Sciatic nerve (tissue), 2 donors: ENCODE measurements at regions not wholly inside any gene's neighbourhood (a gene's known extent, or its start where the extent isn't known, plus 50 kb on each side); places are given as distances from the start of the nearest gene placed in this dataset.
"Not testable (repeated sequence)": the region's sequence is repeated elsewhere in the genome, so short reads cannot be mapped to it uniquely, and the experiment has no call there.

Experiments
- ATAC-seq: fragments of 200-7000 bp; cut with Tn5 transposase; one replicate; pipeline ENCODE4 v1.9.1; 2020; ENCODE audit warnings: mild to moderate bottlenecking, moderate library complexity
- DNase-seq: peaks from one replicate; pipeline ENCODE4 v3.0.0-alpha.2; 2020; ENCODE audit warnings: low spot score
- intact Hi-C: fragments of 100-400 bp; cut with DNase I; formaldehyde crosslinking; loops from one replicate; pipeline ENCODE4 v1.14.2; 2022
- donor health status: DM: no; HTN: no; CAD: no.
- donor health status: DM: no; HTN: no; CAD: no.

- intact Hi-C loops: no loop called here
- no peak for ATAC-seq
- DNase-seq: no peak
Observed at GRCh38 chr4:151459375-151459774, 50.4 kb downstream of the FHIP1A start.

GRCh38 chr4:151460434-151460833, 51.5 kb downstream of the FHIP1A start:
- DNase-seq (no peak), ATAC-seq (no peak)
- intact Hi-C loops: no loop called here

- DNase-seq: no peak
- intact Hi-C loops: no loop called here
- no peak for ATAC-seq
Observed at GRCh38 chr4:151462554-151462953, 53.6 kb downstream of the FHIP1A start.

- DNase-seq (no peak), ATAC-seq (no peak)
- intact Hi-C loops: no loop called here
Observed at GRCh38 chr4:151468715-151469696, 60.0 kb downstream of the FHIP1A start.

GRCh38 chr4:151469970-151470369, 61.0 kb downstream of the FHIP1A start:
- intact Hi-C loops: no loop called here
- DNase-seq (no peak), ATAC-seq (no peak)

- no peak for DNase-seq
- no peak for ATAC-seq
- intact Hi-C loops: no loop called here
Observed at GRCh38 chr4:151471728-151472127, 62.8 kb downstream of the FHIP1A start.

GRCh38 chr4:151472297-151472696, 63.3 kb downstream of the FHIP1A start:
- intact Hi-C loops: no loop called here
- DNase-seq (no peak), ATAC-seq (no peak)

- ATAC-seq: no peak
- intact Hi-C loops: no loop called here
Observed at GRCh38 chr4:151472711-151473110, 63.7 kb downstream of the FHIP1A start.

GRCh38 chr4:151473521-151474097, 64.6 kb downstream of the FHIP1A start:
- intact Hi-C loops: no loop called here
- DNase-seq: no peak
- ATAC-seq: no peak

More at GRCh38 chr4:151472711-151473110, 63.7 kb downstream of the FHIP1A start:
- DNase-seq: no peak

GRCh38 chr4:151475035-151475714, 66.2 kb downstream of the FHIP1A start:
- DNase-seq: no peak
- intact Hi-C loops: no loop called here
- ATAC-seq: no peak

GRCh38 chr4:151481813-151482212, 72.8 kb downstream of the FHIP1A start:
- intact Hi-C loops: no loop called here
- DNase-seq: no peak
- ATAC-seq: no peak

GRCh38 chr4:151484396-151485102, 75.6 kb downstream of the FHIP1A start:
- ATAC-seq (no peak), DNase-seq (no peak)
- intact Hi-C loops: no loop called here

- intact Hi-C loops: no loop called here
- ATAC-seq (no peak), DNase-seq (no peak)
Observed at GRCh38 chr4:151485541-151486131, 76.7 kb downstream of the FHIP1A start.

GRCh38 chr4:151486168-151486567, 77.2 kb downstream of the FHIP1A start:
- intact Hi-C loops: no loop called here
- ATAC-seq: no peak
- DNase-seq: no peak

GRCh38 chr4:151488968-151489367, 80.0 kb downstream of the FHIP1A start:
- DNase-seq (no peak), ATAC-seq (no peak)
- intact Hi-C loops: no loop called here

- ATAC-seq: no peak
- intact Hi-C loops: no loop called here
- no peak for DNase-seq
Observed at GRCh38 chr4:151489462-151490203, 80.7 kb downstream of the FHIP1A start.

GRCh38 chr4:151495612-151496011, 86.6 kb downstream of the FHIP1A start:
- intact Hi-C loops, ATAC-seq, DNase-seq: not testable (repeated sequence)

- DNase-seq, ATAC-seq, intact Hi-C loops: not testable (repeated sequence)
Observed at GRCh38 chr4:151511548-151511947, 102.6 kb downstream of the FHIP1A start.
